H9 (cell line): ENCODE measurements at regions not wholly inside any gene's neighbourhood (a gene's known extent, or its start where the extent isn't known, plus 50 kb on each side); places are given as distances from the start of the nearest gene placed in this dataset.

Source experiments
- DNase-seq: peaks from one replicate; pipeline ENCODE4 v3.0.0-alpha.2; 2017
- H2AFZ ChIP-seq: one replicate; pipeline ENCODE4 v1.6.1; 2013; ENCODE audit warnings: mild to moderate bottlenecking, low read length, control low read depth, moderate library complexity
- H2AK5ac ChIP-seq: 2 replicates; pipeline ENCODE4 v1.6.1; 2013; ENCODE audit warnings: low read length, control low read depth, mixed read lengths; ENCODE audit not compliant: insufficient read length
- H2BK120ac ChIP-seq: one replicate; pipeline ENCODE4 v1.6.1; 2013; ENCODE audit warnings: low read depth, mild to moderate bottlenecking, low read length, control low read depth, inconsistent platforms; ENCODE audit not compliant: poor library complexity, severe bottlenecking
- H2BK12ac ChIP-seq: 2 replicates; pipeline ENCODE4 v1.6.1; 2013; ENCODE audit warnings: low read length, control low read depth, mixed read lengths, low read depth; ENCODE audit not compliant: insufficient read length
- H2BK15ac ChIP-seq: 2 replicates; pipeline ENCODE4 v1.6.1; 2013; ENCODE audit warnings: low read depth, low read length, control low read depth
- H2BK20ac ChIP-seq: one replicate; pipeline ENCODE4 v1.6.1; 2013; ENCODE audit warnings: low read depth, mild to moderate bottlenecking, low read length, control low read depth, inconsistent platforms; ENCODE audit not compliant: poor library complexity, severe bottlenecking
- H2BK5ac ChIP-seq: 2 replicates; pipeline ENCODE4 v1.6.1; 2013; ENCODE audit warnings: low read length, control low read depth, mixed read lengths; ENCODE audit not compliant: insufficient read length
- H3K14ac ChIP-seq: 2 replicates; pipeline ENCODE4 v1.6.1; 2013; ENCODE audit warnings: low read length, control low read depth; ENCODE audit not compliant: insufficient read depth
- H3K18ac ChIP-seq: 2 replicates; pipeline ENCODE4 v1.6.1; 2013; ENCODE audit warnings: low read depth, mild to moderate bottlenecking, mixed read lengths, low read length, control low read depth; ENCODE audit not compliant: insufficient read length
- H3K23ac ChIP-seq: 2 replicates; pipeline ENCODE4 v1.6.1; 2013; ENCODE audit warnings: low read length, control low read depth, mixed read lengths, low read depth; ENCODE audit not compliant: insufficient read length
- H3K23me2 ChIP-seq: 2 replicates; pipeline ENCODE4 v1.6.1; 2013; ENCODE audit warnings: low read depth, mild to moderate bottlenecking, mixed read lengths, low read length, control low read depth; ENCODE audit not compliant: insufficient read length, poor library complexity, severe bottlenecking
- H3K27ac ChIP-seq: 2 replicates; pipeline ENCODE4 v1.5.1; 2013; ENCODE audit warnings: low read length, control low read depth, mixed read lengths, low read depth; ENCODE audit not compliant: insufficient read length
- H3K27me3 ChIP-seq: 2 replicates; pipeline ENCODE4 v1.6.1; 2013; ENCODE audit warnings: low read length, control low read depth, inconsistent platforms; ENCODE audit not compliant: insufficient read depth
- H3K4ac ChIP-seq: 2 replicates; pipeline ENCODE4 v1.6.1; 2013; ENCODE audit warnings: low read depth, mild to moderate bottlenecking, control low read depth, inconsistent platforms, low read length, moderate library complexity
- H3K4me1 ChIP-seq: 2 replicates; pipeline ENCODE4 v1.6.1; 2013; ENCODE audit warnings: low read length, control low read depth, inconsistent platforms; ENCODE audit not compliant: insufficient read depth
- H3K4me2 ChIP-seq: 2 replicates; pipeline ENCODE4 v1.6.1; 2013; ENCODE audit warnings: low read length, control low read depth, mixed read lengths; ENCODE audit not compliant: insufficient read length, insufficient read depth
- H3K56ac ChIP-seq: 2 replicates; pipeline ENCODE4 v1.6.1; 2013; ENCODE audit warnings: low read depth, mild to moderate bottlenecking, mixed read lengths, low read length, control low read depth; ENCODE audit not compliant: insufficient read length
- H3K79me1 ChIP-seq: 2 replicates; pipeline ENCODE4 v1.6.1; 2013; ENCODE audit warnings: low read depth, mild to moderate bottlenecking, moderate library complexity, low read length, control low read depth, inconsistent platforms; ENCODE audit not compliant: insufficient read depth, poor library complexity, severe bottlenecking
- H3K79me2 ChIP-seq: 2 replicates; pipeline ENCODE4 v1.6.1; 2013; ENCODE audit warnings: low read length, control low read depth, inconsistent platforms; ENCODE audit not compliant: insufficient read depth
- H3K9ac ChIP-seq: 2 replicates; pipeline ENCODE4 v1.6.1; 2013; ENCODE audit warnings: low read length, control low read depth, mixed read lengths; ENCODE audit not compliant: insufficient read length; ENCODE audit errors: extremely low read depth
- H3K9me3 ChIP-seq: one replicate; pipeline ENCODE4 v1.6.1; 2013; ENCODE audit warnings: low read depth, low read length, inconsistent platforms; ENCODE audit not compliant: control insufficient read depth
- H3T11ph ChIP-seq: one replicate; pipeline ENCODE4 v1.6.1; 2013; ENCODE audit warnings: mild to moderate bottlenecking, low read length, control low read depth, inconsistent platforms
- H4K20me1 ChIP-seq: one replicate; pipeline ENCODE4 v1.6.1; 2013; ENCODE audit not compliant: control insufficient read depth, insufficient read length, insufficient read depth
- H4K5ac ChIP-seq: 2 replicates; pipeline ENCODE4 v1.6.1; 2013; ENCODE audit warnings: low read depth, mild to moderate bottlenecking, mixed read lengths, low read length, control low read depth; ENCODE audit not compliant: insufficient read length
- H4K8ac ChIP-seq: replicated peaks from 2 replicates; pipeline ENCODE4 v1.6.1; 2013; ENCODE audit warnings: low read length, control low read depth, mixed read lengths, low read depth; ENCODE audit not compliant: insufficient read length
- H4K91ac ChIP-seq: 2 replicates; pipeline ENCODE4 v1.6.1; 2013; ENCODE audit warnings: low read depth, mild to moderate bottlenecking, moderate library complexity, mixed read lengths, low read length, control low read depth; ENCODE audit not compliant: insufficient read length
- H3K27ac Mint-ChIP-seq, 3 experiments: 2 replicates in 2 of 3; 3 replicates in 1 of 3; pipeline ENCODE4 v1.8.0; 2020 to 2021; ENCODE audit warnings: mixed read lengths in 3 of 3, mild to moderate bottlenecking in 1 of 3, moderate library complexity in 1 of 3
- H3K27me3 Mint-ChIP-seq: 2 replicates; pipeline ENCODE4 v1.8.0; 2021; ENCODE audit warnings: low read depth, mild to moderate bottlenecking, moderate library complexity, mixed read lengths
- H3K36me3 Mint-ChIP-seq, 3 experiments: 2 replicates in 2 of 3; 3 replicates in 1 of 3; pipeline ENCODE4 v1.8.0; 2020 to 2021; ENCODE audit warnings: low read depth in 3 of 3, mixed read lengths in 3 of 3; ENCODE audit not compliant: insufficient read depth in 1 of 3
- H3K4me1 Mint-ChIP-seq, 2 experiments: 2 replicates each; pipeline ENCODE4 v1.8.0; 2020; ENCODE audit warnings: mixed read lengths in 2 of 2
- H3K4me3 Mint-ChIP-seq, 2 experiments: 2 replicates in 1 of 2; 3 replicates in 1 of 2; pipeline ENCODE4 v1.8.0; 2020 to 2021; ENCODE audit warnings: mild to moderate bottlenecking in 2 of 2, mixed read lengths in 2 of 2, moderate library complexity in 1 of 2
- H3K9me3 Mint-ChIP-seq, 2 experiments: 2 replicates in 1 of 2; 3 replicates in 1 of 2; pipeline ENCODE4 v1.8.0; 2020; ENCODE audit warnings: mild to moderate bottlenecking in 2 of 2, mixed read lengths in 2 of 2, moderate library complexity in 1 of 2
- CTCF ChIP-seq: fragments of 200-600 bp; sonication (generic); conservative IDR thresholded peaks from 3 replicates; pipeline ENCODE4 v1.8.0; 2021; ENCODE audit warnings: antibody characterized with exemption, mild to moderate bottlenecking
- WGBS: extraction: QIAGEN DNeasy Blood & Tissue Kit; methylation state at CpG from one replicate; pipeline ENCODE4 v1.1.7; 2013; ENCODE audit warnings: missing lambda C conversion rate, low lambda C conversion rate, mixed read lengths; ENCODE audit not compliant: insufficient read length; ENCODE audit errors: extremely low coverage; 5-methylcytosine and 5-hydroxymethylcytosine counted together

- H2AK5ac ChIP-seq, result no peak overlapping the region
- peaks cover 22 to 27% of the 10 kb centered on the region in 2 experiments for H3K4me1 Mint-ChIP-seq
- no peak overlapping the region; a peak in 1 of 7 replicates for H3K27ac Mint-ChIP-seq
- H4K91ac ChIP-seq, result no peak overlapping the region
- H3K23me2 ChIP-seq, result no peaks in the 10 kb centered on the region
- H3K4me3 Mint-ChIP-seq, result no peak overlapping the region
- no peaks in the 10 kb centered on the region for H3K79me1 ChIP-seq
- peaks cover 3% of the 10 kb centered on the region in 2 experiments; a peak in 2 of 5 replicates for H3K9me3 Mint-ChIP-seq
- no peak overlapping the region for H2AFZ ChIP-seq
- WGBS, result no CpG with 5 or more reads among the region's 2 CpGs
- H3K9me3 ChIP-seq, result no peaks in the 10 kb centered on the region
- no peak overlapping the region for H2BK20ac ChIP-seq
- no peak overlapping the region for H3T11ph ChIP-seq
- no peak overlapping the region for H3K56ac ChIP-seq
- no peak overlapping the region for H2BK15ac ChIP-seq
- H3K79me2 ChIP-seq, result no peaks in the 10 kb centered on the region
- no peaks in the 10 kb centered on the region for H4K20me1 ChIP-seq
- no peak overlapping the region for H3K27ac ChIP-seq
- TF ChIP-seq CTCF, result no peak
- no peak overlapping the region for H3K4ac ChIP-seq
- no peak overlapping the region for H2BK120ac ChIP-seq
- DNase-seq, result no peak
- H3K27me3 Mint-ChIP-seq, result no peaks in the 10 kb centered on the region
- H4K8ac ChIP-seq, result no peak overlapping the region
- peaks cover 8% of the 10 kb centered on the region for H3K4me1 ChIP-seq
- H3K14ac ChIP-seq, result no peak overlapping the region
- no peak overlapping the region for H3K23ac ChIP-seq
- H3K27me3 ChIP-seq, result no peaks in the 10 kb centered on the region
- no peak overlapping the region for H3K4me2 ChIP-seq
- no peak overlapping the region for H4K5ac ChIP-seq
- H3K9ac ChIP-seq, result no peak overlapping the region
- no peak overlapping the region for H3K18ac ChIP-seq
- H3K36me3 Mint-ChIP-seq, result peaks cover 0 to 17% (median 2%) of the 10 kb centered on the region in 3 experiments; a peak in 4 of 7 replicates
- no peak overlapping the region for H2BK5ac ChIP-seq
- no peak overlapping the region for H2BK12ac ChIP-seq
Observed at GRCh38 chr12:79517363-79517762, 173.4 kb downstream of the PAWR start.
